ENCODE measurements at regions not wholly inside any gene's neighbourhood (a gene's known extent, or its start where the extent isn't known, plus 50 kb on each side); places are given as distances from the start of the nearest gene placed in this dataset.

GRCh38 chr12:105723494-105723893, 393.0 kb downstream of the C12orf75 start:
- no peak for DNase-seq (ENCODE audit: low spot score)
- Mint-ChIP-seq H3K36me3 (no peaks in the 10 kb centered on the region), H3K27me3 (peaks cover 0 to 21% of the 10 kb centered on the region in 2 donors), H3K4me3 (no peak overlapping the region), H3K9me3 (no peaks in the 10 kb centered on the region), H3K27ac (no peak overlapping the region), H3K4me1 (ENCODE audit: low read depth in 2 of 2) (no peaks in the 10 kb centered on the region)
- no peak for ATAC-seq

- Mint-ChIP-seq H3K27ac (no peak overlapping the region), H3K4me3 (no peak overlapping the region), H3K27me3 (peaks cover 3 to 29% of the 10 kb centered on the region in 2 donors), H3K4me1 (ENCODE audit: low read depth in 2 of 2) (no peaks in the 10 kb centered on the region), H3K36me3 (no peaks in the 10 kb centered on the region), H3K9me3 (no peaks in the 10 kb centered on the region)
- no peak for ATAC-seq
- DNase-seq (ENCODE audit: low spot score) = no peak
Observed at GRCh38 chr12:105724641-105725040, 394.1 kb downstream of the C12orf75 start.

- Mint-ChIP-seq H3K27me3 (peaks cover 3 to 30% of the 10 kb centered on the region in 2 donors), H3K4me3 (no peak overlapping the region), H3K36me3 (no peaks in the 10 kb centered on the region), H3K4me1 (ENCODE audit: low read depth in 2 of 2) (no peaks in the 10 kb centered on the region), H3K9me3 (no peaks in the 10 kb centered on the region), H3K27ac (no peak overlapping the region)
- DNase-seq (ENCODE audit: low spot score) (no peak), ATAC-seq (no peak)
Observed at GRCh38 chr12:105725054-105725453, 394.6 kb downstream of the C12orf75 start.

GRCh38 chr12:105729181-105729771, 398.8 kb downstream of the C12orf75 start:
- Mint-ChIP-seq H3K9me3 (no peaks in the 10 kb centered on the region), H3K36me3 (no peaks in the 10 kb centered on the region), H3K4me1 (ENCODE audit: low read depth in 2 of 2) (no peaks in the 10 kb centered on the region)

GRCh38 chr12:105729926-105730325, 399.4 kb downstream of the C12orf75 start:
- DNase-seq (ENCODE audit: low spot score) (no peak), ATAC-seq (no peak)
- H3K36me3 Mint-ChIP-seq = no peaks in the 10 kb centered on the region
- H3K27ac Mint-ChIP-seq = no peak overlapping the region
- H3K9me3 Mint-ChIP-seq = no peaks in the 10 kb centered on the region
- H3K4me3 Mint-ChIP-seq = no peak overlapping the region
- no peaks in the 10 kb centered on the region for H3K4me1 Mint-ChIP-seq (ENCODE audit: low read depth in 2 of 2)
- H3K27me3 Mint-ChIP-seq = peaks cover 10 to 42% of the 10 kb centered on the region in 2 donors

More at GRCh38 chr12:105729181-105729771, 398.8 kb downstream of the C12orf75 start:
- Mint-ChIP-seq H3K27ac (no peak overlapping the region), H3K27me3 (peaks cover 10 to 42% of the 10 kb centered on the region in 2 donors), H3K4me3 (no peak overlapping the region)
- ATAC-seq (no peak), DNase-seq (ENCODE audit: low spot score) (no peak)

- no peaks in the 10 kb centered on the region for H3K36me3 Mint-ChIP-seq
- H3K9me3 Mint-ChIP-seq = no peaks in the 10 kb centered on the region
- ATAC-seq (no peak), DNase-seq (ENCODE audit: low spot score) (no peak)
- H3K4me3 Mint-ChIP-seq = no peak overlapping the region
- peaks cover 0 to 9% of the 10 kb centered on the region in 2 donors for H3K4me1 Mint-ChIP-seq (ENCODE audit: low read depth in 2 of 2)
- peaks cover 15 to 35% of the 10 kb centered on the region in 2 donors for H3K27me3 Mint-ChIP-seq
- H3K27ac Mint-ChIP-seq = no peak overlapping the region
Observed at GRCh38 chr12:105733579-105733978, 403.1 kb downstream of the C12orf75 start.

- DNase-seq (ENCODE audit: low spot score) = no peak
- Mint-ChIP-seq H3K36me3 (no peaks in the 10 kb centered on the region), H3K4me3 (no peak overlapping the region), H3K27ac (no peak overlapping the region), H3K27me3 (peaks cover 7 to 14% of the 10 kb centered on the region in 2 donors), H3K4me1 (ENCODE audit: low read depth in 2 of 2) (peaks cover 0 to 9% of the 10 kb centered on the region in 2 donors), H3K9me3 (no peaks in the 10 kb centered on the region)
- no peak for ATAC-seq
Observed at GRCh38 chr12:105736498-105736897, 402.3 kb downstream of the NUAK1 start.

GRCh38 chr12:105738051-105738450, 400.7 kb downstream of the NUAK1 start:
- no peaks in the 10 kb centered on the region for H3K36me3 Mint-ChIP-seq
- ATAC-seq = no peak
- H3K4me1 Mint-ChIP-seq (ENCODE audit: low read depth in 2 of 2) = peaks cover 0 to 9% of the 10 kb centered on the region in 2 donors
- no peak overlapping the region for H3K27ac Mint-ChIP-seq
- no peak overlapping the region for H3K4me3 Mint-ChIP-seq
- peaks cover 5 to 7% of the 10 kb centered on the region in 2 donors for H3K27me3 Mint-ChIP-seq
- H3K9me3 Mint-ChIP-seq = no peaks in the 10 kb centered on the region
- no peak for DNase-seq (ENCODE audit: low spot score)

- Mint-ChIP-seq H3K4me1 (ENCODE audit: low read depth in 2 of 2) (peaks cover 0 to 9% of the 10 kb centered on the region in 2 donors), H3K4me3 (no peak overlapping the region), H3K9me3 (no peaks in the 10 kb centered on the region)
Observed at GRCh38 chr12:105740369-105740768, 398.4 kb downstream of the NUAK1 start.

GRCh38 chr12:105740970-105741725, 397.6 kb downstream of the NUAK1 start:
- H3K27ac Mint-ChIP-seq = no peak overlapping the region
- H3K9me3 Mint-ChIP-seq = no peaks in the 10 kb centered on the region
- DNase-seq (ENCODE audit: low spot score) (no peak), ATAC-seq (no peak)
- peaks cover 7% of the 10 kb centered on the region in 2 donors for H3K27me3 Mint-ChIP-seq
- peaks cover 0 to 9% of the 10 kb centered on the region in 2 donors for H3K4me1 Mint-ChIP-seq (ENCODE audit: low read depth in 2 of 2)
- no peaks in the 10 kb centered on the region for H3K36me3 Mint-ChIP-seq
- no peak overlapping the region for H3K4me3 Mint-ChIP-seq

More at GRCh38 chr12:105740369-105740768, 398.4 kb downstream of the NUAK1 start:
- Mint-ChIP-seq H3K27me3 (peaks cover 7 to 8% of the 10 kb centered on the region in 2 donors), H3K36me3 (no peaks in the 10 kb centered on the region), H3K27ac (no peak overlapping the region)
- DNase-seq (ENCODE audit: low spot score) = no peak
- ATAC-seq = no peak

- no peak overlapping the region for H3K27ac Mint-ChIP-seq
- H3K9me3 Mint-ChIP-seq = no peaks in the 10 kb centered on the region
- H3K36me3 Mint-ChIP-seq = no peaks in the 10 kb centered on the region
- no peak for DNase-seq (ENCODE audit: low spot score)
- peaks cover 7 to 9% of the 10 kb centered on the region in 2 donors for H3K27me3 Mint-ChIP-seq
- no peak overlapping the region for H3K4me3 Mint-ChIP-seq
- peaks cover 0 to 9% of the 10 kb centered on the region in 2 donors for H3K4me1 Mint-ChIP-seq (ENCODE audit: low read depth in 2 of 2)
- no peak for ATAC-seq
Observed at GRCh38 chr12:105741786-105742566, 396.8 kb downstream of the NUAK1 start.

- Mint-ChIP-seq H3K4me3 (no peak overlapping the region), H3K4me1 (ENCODE audit: low read depth in 2 of 2) (peaks cover 0 to 6% of the 10 kb centered on the region in 2 donors), H3K9me3 (no peaks in the 10 kb centered on the region), H3K36me3 (no peaks in the 10 kb centered on the region), H3K27ac (no peak overlapping the region), H3K27me3 (peaks cover 7 to 9% of the 10 kb centered on the region in 2 donors)
- DNase-seq (ENCODE audit: low spot score) = no peak
- no peak for ATAC-seq
Observed at GRCh38 chr12:105742567-105742874, 396.2 kb downstream of the NUAK1 start.

GRCh38 chr12:105744371-105745058, 394.2 kb downstream of the NUAK1 start:
- Mint-ChIP-seq H3K9me3 (no peaks in the 10 kb centered on the region), H3K27me3 (peaks cover 7% of the 10 kb centered on the region in 2 donors), H3K4me1 (ENCODE audit: low read depth in 2 of 2) (no peaks in the 10 kb centered on the region), H3K36me3 (no peaks in the 10 kb centered on the region), H3K4me3 (no peak overlapping the region), H3K27ac (no peak overlapping the region)
- ATAC-seq = no peak
- DNase-seq (ENCODE audit: low spot score) = no peak
